ENCODE measurements at regions not wholly inside any gene's neighbourhood (a gene's known extent, or its start where the extent isn't known, plus 50 kb on each side); places are given as distances from the start of the nearest gene placed in this dataset.

GRCh38 chr1:201628490-201628889 lies 89.6 kb downstream of the NAV1 start:
- peaks cover 10% of the 10 kb centered on the region for H3K4me1 ChIP-seq (ENCODE audit: insufficient read depth)
- no peaks in the 10 kb centered on the region for H3K36me3 ChIP-seq (ENCODE audit: insufficient read depth)
- Mint-ChIP-seq H3K27ac (peak overlapping the region; percentile 45; the same call in 1 of the 2 replicates), H3K27me3 (ENCODE audit: insufficient read depth, low read depth, poor library complexity) (peaks cover 7% of the 10 kb centered on the region), H3K4me3 (no peak overlapping the region), H3K36me3 (ENCODE audit: low read depth) (no peaks in the 10 kb centered on the region), H3K4me1 (peaks cover 24% of the 10 kb centered on the region), H3K9me3 (no peaks in the 10 kb centered on the region)
- peak; percentile 70 for ATAC-seq
- H2AFZ ChIP-seq = no peak overlapping the region
- no peaks in the 10 kb centered on the region for H4K20me1 ChIP-seq (replicated peaks; ENCODE audit: insufficient read depth)
- H3K27ac ChIP-seq (ENCODE audit: low read depth) = no peak overlapping the region
- H3K27me3 ChIP-seq (ENCODE audit: insufficient read depth) = no peaks in the 10 kb centered on the region
- no peaks in the 10 kb centered on the region for H3F3A ChIP-seq (replicated peaks; ENCODE audit: low read depth)
- 0 out of 2 replicates have a peak, but pooled peaks cover 5% of the 10 kb centered on the region for H3K9me2 ChIP-seq (ENCODE audit: insufficient read depth)
- TF ChIP-seq CREB1 (CRISPR knock-in tag; IDR thresholded peaks at IDR 0.05; ENCODE audit: low read depth) (no peak), ZNF331 (CRISPR knock-in tag; IDR thresholded peaks at IDR 0.05; ENCODE audit: low read depth) (no peak), ZNF114 (CRISPR knock-in tag; IDR thresholded peaks at IDR 0.05) (no peak), EZH2 (IDR thresholded peaks at IDR 0.05; ENCODE audit: low read depth, unreplicated experiment) (no peak), ZNF462 (CRISPR knock-in tag; IDR thresholded peaks at IDR 0.05) (no peak), ETS1 (IDR thresholded peaks at IDR 0.05) (no peak), NANOG (IDR thresholded peaks at IDR 0.05; ENCODE audit: borderline replicate concordance) (no peak), JUNB (IDR thresholded peaks at IDR 0.05; ENCODE audit: unreplicated experiment) (no peak)
- DNase-seq (ENCODE audit: low spot score) = no peak
- no peak overlapping the region for H3K4me2 ChIP-seq
- no peaks in the 10 kb centered on the region for H3K79me2 ChIP-seq (replicated peaks; ENCODE audit: insufficient read depth)
- no peak overlapping the region for H3K4me3 ChIP-seq
